Stimulated activated CD4-positive, alpha-beta T cell treated with anti-CD3 and anti-CD28 coated beads, Interleukin-4, amount 100 ng/mL, for 24 hours (primary cell): ENCODE measurements at regions not wholly inside any gene's neighbourhood (a gene's known extent, or its start where the extent isn't known, plus 50 kb on each side); places are given as distances from the start of the nearest gene placed in this dataset.
A peak's percentile ranks its signal among the peaks of the same experiment; 100 is the strongest.
"Not testable (repeated sequence)": the region's sequence is repeated elsewhere in the genome, so short reads cannot be mapped to it uniquely, and the experiment has no call there.

Experiments used
- DNase-seq: peaks from one replicate; pipeline ENCODE4 v3.0.0-alpha.2; 2020

DNA sequence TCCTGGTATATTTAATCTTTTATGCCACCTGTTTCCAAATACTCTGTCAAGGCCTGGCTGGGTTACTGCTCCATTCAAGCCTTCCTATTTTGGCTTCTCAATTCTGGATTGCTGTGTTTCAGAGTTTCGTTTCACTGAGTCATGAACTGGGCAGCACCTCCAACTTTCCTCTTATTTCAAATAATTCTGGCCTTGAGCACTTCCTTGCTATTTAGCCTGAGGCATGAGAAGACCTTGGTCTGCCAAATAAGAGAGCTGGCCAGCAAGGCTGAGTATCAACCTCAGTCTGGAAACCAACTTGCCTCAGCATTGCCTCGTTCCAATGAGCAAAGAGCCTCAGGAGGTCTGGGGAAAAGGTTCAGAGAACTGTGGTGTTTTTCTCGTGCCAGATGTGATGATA is 66.6 kb downstream of the TNFAIP3 start:
- DNase-seq, result no peak

DNA sequence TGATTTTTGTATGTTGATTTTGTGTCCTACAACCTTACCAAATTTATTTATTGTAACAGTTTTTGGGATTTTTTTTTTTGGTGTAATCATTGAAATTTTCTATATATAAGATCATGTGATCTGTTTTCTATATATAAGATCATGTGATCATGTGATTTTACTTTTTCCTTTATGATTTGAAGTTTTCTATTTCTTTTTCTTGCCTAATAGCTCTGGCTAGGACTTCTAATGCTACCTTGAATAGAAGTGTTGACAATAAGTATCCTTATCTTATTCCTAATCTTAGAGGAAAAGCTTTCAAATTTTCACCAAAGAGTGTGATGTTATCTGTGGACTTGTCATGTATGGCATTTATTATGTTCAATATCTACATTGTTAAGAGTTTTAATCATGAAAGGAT is 69.7 kb downstream of the TNFAIP3 start:
- no peak for DNase-seq

DNA sequence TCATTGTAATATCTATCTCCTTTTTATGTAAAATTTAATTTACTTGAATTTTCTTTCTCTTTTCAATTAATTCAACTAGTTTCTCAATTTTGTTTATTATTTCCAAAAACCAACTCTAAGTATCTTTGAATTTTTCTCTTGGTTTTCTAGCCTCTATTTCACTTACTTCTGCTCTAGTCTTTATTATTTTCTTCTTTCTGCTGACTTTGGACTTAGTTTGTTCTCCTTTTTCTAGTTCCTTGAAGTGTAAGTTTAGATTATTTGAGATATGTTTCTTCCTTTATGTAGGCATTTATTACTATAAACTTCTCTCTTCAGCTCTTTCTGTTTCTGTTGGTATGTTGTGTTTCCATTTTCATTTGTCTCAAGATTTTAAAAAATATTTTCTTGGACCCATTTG is 70.8 kb downstream of the TNFAIP3 start:
- DNase-seq, result no peak

DNA sequence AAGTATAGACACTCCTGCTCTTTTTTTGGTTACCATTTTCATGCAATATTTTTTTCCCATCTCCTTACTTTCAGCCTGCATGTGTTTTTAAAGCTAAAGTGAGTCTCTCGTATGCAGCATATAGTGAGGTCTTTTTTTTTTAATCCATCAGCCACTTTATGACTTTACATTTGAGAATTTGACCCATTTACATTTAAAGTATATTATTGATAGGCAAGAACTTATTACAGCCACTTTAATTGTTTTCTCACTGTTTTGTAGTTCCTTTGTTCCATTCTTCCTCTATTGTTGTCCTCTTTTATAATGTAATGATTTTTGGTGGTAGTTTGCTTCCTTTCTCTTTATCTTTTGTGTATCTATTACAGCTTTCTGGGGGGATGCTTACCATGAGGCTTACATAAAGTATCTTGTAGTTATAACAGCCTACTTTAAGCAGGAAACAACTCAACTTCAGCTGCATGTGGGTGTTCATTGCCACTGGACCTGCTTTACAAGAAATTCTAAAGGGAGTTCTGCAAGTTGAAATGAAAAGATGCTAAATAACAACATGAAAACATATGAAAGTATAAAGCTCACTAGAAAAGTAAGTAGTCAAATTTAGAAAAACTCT is 71.8 kb downstream of the TNFAIP3 start:
- no peak for DNase-seq

DNA sequence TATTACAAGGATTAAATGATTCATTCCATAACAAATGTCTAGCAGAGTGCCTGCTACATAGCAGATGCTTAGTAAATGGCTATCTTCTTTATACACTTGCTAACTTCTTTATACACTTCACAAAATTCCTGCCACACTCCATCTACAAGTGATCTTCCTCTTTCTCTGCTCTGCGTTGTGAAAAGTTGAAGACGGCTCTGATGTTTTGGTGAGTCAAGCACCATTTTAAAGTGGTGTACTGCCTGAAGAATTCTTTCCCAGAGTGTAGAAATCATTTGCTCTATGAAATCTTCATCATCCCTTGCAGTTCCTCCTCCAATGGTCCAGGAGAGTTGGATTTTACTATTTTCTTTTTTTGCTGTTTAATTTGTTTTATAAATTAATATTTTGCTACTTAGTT is 74.9 kb downstream of the TNFAIP3 start:
- DNase-seq, result no peak

DNA sequence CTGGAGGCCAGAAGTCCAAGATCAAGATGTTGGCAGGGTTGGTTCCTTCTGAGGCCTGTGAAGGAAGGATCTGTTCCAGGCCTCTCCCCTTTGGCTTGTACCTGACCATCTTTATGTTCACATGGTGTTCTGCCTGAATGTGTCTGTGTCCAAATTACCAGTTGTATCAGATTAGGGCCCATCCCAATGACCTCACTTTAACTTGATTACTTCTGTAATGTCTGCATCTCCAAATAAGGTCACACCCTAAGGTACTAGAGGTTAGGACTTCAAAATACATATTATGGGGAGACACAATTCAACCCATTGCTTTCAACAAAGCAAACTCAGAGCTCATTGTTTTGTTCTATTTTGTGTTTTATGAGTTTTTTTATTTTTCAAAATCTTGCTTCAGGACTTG is 75.7 kb downstream of the TNFAIP3 start:
- no peak for DNase-seq

DNA sequence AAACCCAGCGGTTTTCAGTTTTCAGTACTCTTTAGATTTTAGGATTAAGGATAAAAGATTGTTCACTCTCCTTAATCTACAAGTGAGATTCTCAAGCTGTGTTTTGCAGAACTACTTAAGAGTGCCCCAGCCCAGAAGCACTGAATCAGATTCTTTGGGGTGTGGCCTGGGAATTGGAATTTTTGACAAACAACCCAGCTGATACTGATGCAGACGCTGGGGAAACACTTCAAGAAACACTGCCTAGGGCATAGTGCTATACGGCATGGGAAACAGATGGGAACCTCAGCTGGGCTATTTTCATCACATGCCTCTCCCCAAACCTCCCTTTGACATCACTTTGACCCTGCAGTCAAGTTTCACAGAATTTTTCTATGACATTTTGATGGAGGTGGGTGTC is 77.3 kb downstream of the TNFAIP3 start:
- not testable (repeated sequence) for DNase-seq

DNA sequence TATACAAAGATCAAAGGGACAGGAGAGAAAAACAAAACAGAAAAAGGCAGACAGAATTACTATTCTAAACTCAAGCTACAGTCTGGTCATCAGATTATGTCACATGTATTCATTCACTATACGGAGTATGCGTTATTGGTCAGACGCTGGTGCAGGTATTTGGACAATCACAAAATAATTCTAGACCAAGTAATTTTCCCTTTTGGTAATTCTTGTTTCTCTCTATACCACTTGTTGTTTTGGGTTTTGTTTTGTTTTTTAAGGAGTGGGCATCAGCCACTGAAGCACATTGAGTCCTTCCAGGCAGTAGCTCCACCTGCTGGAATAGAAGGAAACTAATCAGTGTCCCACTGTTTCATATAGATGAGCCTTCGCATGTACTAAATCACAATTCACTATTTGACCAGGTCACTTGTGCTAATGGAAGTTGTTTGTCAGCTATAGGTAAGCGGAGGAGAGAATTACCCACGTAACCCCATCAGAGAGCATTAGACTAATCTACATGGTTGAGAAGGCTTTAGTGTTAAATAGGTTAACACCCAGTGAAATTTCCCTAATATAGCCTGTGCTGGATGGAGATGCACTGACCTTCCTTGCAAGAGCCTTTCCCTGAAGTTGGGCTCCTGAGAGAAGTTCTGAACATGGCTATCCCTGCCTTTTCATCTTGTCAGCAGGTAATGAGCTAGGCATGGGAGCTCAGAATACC is 77.9 kb downstream of the TNFAIP3 start:
- peak; percentile 19 for DNase-seq

DNA sequence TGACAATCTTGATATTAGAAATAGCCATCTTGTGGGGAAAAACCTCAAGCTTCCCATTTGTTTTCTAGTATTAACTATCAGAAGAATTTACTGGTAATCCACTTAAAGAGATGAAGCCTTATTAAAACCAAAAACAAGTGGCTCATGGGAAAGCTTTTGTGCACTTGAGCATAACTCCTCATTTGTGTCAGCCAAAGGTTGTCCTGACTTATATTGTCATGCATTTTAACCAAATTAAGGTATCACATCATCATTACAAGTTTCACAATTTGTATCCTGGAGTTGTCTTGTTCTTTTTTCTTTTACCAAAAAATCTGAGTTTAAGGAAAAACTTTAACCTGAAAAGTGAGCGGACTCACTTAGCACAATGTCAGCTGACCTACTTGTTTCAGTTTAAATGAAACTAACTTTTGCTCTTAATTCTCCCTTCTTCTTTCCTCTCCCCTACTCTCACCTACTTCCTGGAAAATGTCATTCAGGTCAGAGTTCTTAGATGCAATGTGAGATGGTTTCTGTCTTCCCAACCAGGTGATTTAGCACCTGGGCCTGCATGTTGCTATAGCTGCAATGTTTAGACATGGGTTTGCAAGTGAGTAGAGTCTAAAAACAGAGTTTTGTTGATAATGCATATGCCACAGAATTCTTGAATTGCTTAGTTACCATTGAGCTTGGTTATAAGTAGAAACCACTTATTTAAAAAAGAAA is 82.8 kb downstream of the TNFAIP3 start:
- no peak for DNase-seq

DNA sequence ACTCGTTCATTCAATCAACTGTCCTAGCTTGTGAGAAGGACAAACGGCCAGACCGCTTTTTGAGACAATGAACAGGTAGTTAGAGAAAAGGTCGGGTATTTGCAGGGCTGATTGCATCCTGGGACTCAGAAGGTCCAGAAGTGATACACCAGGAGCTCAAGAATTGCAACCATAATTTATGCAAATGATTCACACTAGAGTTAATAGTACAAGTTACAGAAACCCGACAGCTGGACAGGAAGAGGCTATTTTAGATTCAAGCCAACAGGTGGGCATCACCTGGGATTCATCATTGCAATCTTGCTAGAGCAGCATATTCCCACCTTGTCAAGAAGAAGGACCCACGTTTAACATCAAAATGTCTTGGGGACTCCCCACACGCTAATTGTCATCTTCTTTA is 83.5 kb downstream of the TNFAIP3 start:
- DNase-seq, result no peak

DNA sequence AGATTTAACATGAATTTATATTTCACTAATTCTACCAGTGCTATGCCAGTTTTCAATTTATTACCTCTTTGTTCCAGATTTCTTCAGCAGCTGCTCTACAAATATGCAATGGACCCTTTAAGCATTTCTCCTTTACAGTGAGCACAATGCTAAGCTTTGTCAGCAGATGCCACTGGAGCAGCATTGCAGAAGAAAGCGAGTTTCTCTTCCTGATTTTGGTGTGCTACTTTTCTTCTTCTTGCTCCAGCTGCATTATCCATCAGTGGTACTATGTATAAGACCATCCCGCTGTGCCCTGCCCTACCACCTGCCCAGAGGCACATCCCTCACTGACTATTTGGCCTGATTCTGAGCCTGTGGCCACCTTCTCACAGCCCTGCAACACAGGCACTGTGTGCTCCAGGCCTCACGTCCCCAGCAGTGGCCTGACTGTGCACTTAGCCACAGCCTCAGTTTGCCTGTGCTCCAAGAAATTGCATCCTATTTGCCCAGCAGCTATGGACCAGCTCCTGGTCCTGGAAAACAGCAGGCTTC is 84.1 kb downstream of the TNFAIP3 start:
- DNase-seq, result no peak

DNA sequence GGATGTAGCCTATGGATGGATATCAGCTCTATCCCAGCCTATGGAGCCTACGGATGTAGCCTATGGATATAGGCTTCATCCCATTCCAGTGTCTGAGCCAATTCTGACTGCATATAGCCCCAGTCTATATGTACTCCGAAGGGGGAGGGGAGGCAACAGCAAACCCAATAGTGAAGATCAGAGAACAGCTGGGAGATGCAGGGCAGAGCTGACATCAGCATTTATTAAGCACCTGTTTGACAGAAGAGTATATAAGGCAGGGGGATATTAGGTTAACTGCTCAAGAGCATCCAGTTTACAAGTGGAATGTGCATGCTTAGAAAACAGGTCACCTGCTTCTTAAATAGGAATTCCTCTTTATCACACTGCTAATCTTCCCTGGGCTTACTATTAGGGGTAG is 85.2 kb downstream of the TNFAIP3 start:
- no peak for DNase-seq

DNA sequence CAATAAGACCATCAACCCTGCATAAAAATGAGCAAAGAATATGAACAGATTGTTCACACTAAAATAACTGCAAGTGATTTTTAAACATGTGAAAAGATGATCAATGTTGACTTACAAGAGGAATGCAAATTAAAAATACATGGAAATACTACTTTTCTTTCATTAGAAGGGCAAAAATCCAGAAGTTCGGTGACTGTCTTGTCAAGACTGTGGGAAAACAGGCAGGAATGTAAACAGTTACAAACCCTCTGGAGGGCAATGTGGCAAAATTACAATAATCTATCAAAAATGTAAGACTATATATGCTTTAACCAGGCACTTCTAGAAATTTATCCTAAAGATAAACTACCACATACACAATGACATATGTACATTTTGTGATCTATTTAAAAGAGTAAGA is 86.7 kb downstream of the TNFAIP3 start:
- no peak for DNase-seq

DNA sequence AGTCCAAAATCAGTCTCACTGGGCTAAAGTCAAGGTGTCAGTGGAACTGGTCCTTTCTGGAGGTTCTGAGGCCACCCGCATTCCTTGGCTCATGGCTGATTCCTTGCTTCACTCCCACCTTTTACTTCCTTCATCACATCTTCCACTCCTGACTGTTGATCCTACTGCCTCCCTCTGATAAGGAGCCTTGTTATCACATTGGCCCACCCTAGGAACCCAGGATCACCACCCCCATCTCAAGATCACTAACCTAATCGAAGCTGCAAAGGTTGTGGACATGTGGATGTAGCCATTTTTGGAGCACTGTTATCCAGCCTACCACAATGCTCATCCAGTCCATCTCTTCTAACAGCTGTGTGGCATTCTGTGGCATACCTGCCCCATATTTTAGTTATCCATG is 87.2 kb downstream of the TNFAIP3 start:
- DNase-seq, result no peak

DNA sequence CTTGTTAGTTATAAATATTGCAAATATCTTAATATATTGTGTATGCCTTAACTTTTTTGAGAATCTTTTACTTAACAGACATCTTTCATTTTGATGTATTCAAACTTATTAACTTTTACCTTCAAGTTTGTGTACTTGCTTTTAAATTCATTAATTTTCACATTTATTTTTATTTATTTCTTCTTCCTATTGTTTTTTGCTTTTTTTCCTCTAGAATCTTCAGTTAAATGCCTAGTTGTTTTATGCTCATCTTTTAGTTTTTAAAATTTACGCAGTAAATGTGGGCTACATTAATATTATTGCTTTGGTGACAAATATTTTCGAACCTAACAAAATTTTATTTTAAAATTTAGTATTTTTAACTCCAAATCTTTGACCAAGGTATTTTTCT is 89.0 kb downstream of the TNFAIP3 start:
- no peak for DNase-seq

DNA sequence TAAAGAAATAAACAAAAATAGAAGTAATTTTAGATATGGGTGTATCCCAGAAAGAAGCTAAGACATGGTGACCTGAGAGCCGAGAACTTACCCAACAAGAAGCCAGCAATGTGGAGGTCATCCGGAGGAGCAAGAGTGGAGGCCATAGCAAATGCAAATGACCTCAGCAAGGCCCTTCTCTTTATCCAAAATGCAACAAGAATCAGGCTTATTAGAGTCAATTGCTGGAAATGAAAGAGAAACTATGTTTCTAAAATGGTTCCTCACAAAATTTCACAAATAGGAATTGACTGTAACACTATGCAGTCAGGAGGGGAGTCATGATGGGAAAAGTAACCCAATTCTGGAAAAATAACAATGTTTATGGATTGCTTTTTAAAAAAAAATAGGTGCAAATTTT is 90.4 kb downstream of the TNFAIP3 start:
- DNase-seq, result no peak

DNA sequence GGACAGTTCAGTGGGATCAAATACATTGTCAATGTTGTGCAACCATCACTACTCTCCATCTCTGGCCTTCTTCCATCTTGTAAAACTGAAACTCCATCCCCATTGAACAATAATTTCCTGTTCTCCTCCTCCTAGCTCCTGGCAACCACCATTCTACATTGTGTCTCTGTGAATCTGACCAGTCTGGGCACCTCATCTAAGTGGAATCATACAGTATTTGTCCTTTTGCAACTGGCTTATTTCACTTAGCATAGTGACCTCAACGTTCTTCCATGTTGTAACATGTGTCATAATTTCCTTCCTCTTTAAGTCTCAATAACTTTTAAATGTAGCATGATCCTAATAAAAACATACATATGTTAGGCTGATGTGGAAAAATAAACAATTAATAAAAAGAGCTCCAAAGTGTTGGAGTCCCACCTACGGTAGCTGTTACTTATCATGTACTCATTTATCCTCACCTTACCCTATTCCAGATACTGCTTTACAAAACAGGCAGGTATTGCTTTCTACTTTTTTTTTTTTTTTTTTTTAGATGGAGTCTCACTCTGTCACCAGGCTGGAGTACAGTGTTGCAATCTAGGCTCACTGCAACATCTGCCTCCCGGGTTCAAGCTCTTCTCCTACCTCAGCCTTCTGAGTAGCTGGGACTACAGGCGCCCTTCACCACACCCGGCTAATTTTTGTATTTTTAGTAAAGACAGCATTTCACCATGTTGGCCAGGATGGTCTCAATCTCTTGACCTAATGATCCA is 91.9 kb downstream of the TNFAIP3 start:
- DNase-seq, result no peak

DNA sequence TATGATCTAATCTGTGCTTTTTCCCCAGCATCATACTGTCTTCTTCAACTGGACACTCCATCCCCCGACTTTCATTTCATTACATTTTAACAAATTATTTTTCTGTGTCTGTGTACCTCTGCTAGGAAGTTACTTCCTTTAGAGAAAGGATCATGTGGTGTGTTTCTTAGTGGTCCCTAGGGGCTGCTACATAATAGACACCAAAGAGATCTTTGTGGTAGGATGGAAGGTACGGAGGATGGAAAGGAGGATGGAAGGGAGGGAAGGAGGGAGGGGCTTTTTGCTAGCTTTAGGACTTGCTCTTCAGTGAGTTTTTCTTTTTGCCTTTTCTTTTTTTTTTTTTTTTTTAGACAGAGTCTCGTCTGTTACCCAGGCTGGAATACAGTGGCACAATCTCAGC is 95.7 kb downstream of the TNFAIP3 start:
- DNase-seq, result no peak

DNA sequence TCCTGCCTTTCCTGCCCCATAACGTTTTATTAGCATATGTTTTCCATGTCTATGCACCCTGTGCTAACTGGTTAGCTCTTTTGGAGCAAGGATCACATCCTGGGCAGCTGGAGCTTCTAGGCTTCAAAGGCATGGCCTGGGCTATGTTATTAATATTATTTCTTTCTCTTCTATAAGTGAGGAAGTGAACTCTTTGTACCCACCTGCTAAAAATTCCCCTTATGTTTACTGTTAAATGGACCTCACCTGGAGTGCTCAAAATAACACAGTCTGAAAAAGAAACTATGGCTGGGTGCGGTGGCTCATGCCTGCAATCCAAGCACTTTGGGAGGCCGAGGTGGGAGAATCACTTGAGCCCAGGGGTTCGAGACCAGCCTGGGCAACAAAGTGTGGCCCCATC is 97.8 kb downstream of the TNFAIP3 start:
- DNase-seq, result no peak

DNA sequence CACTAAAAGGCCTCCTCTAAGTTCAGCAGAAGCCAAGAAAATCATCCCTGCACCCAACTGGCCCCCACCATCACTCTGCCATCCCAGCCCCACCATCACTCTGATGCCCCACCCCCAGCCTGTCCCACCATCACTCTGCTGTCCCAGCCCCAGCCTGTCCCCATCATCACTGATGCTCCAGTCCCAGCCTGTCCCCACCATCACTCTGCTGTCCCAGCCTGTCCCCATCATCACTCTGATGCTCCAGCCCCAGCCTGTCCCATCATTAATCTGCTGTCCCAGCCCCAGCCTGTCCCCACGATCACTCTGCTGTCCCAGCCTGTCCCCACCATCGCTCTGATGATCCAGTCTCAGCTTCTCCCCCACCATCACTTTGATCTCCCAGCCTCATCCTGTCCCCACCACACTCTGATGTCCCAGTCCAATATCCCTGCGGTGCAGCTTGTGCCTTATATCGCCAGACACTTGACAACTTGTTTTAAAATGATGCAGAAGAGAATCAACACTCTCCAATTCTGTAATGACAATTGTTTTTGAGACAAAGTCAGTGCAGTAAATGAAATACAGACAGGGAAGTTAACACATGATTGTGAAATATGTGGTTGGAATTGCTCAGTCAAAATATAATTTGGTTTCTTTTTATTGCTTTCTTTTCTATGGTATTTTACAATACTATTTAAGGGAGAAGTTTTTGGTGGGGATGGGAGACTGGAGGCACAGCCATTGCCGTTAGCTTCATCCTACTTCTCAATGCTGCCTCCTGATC is 100.8 kb downstream of the TNFAIP3 start:
- DNase-seq, result no peak

DNA sequence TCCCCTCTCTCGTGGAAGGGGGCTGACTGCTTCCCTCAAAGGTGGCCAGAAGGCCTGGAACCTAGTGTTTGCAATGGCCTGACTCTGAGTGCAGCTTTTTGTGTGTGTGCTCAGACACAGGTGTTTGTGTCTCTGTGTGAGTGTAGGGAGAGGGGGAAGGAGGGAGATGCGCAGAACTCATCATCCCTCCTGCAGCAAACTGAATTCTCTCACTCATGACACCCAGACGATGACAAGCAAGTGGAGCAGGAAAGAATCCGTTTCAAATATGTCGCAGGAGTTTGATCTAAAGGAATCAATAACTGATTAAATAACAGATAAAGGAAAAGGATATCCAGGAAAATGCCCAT is 101.4 kb downstream of the TNFAIP3 start:
- no peak for DNase-seq

DNA sequence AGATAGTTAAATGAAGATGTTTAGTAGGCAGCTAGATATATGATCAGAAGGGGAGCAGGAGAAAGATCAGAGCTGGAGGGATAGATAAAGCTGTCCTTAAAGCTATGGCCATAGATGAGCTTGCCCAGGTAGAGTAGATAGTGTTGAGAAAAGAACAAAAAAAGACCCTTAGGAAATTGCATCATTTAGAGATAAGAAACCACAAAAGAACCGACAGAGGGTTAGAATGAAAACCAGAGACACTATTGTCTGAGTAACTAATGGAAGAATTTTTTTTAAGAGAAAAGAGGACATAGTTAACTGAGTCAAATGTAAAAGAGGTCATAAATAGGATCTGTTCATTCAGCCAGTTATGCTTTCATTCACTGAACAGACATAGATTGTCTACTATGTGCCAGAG is 101.8 kb downstream of the TNFAIP3 start:
- no peak for DNase-seq

DNA sequence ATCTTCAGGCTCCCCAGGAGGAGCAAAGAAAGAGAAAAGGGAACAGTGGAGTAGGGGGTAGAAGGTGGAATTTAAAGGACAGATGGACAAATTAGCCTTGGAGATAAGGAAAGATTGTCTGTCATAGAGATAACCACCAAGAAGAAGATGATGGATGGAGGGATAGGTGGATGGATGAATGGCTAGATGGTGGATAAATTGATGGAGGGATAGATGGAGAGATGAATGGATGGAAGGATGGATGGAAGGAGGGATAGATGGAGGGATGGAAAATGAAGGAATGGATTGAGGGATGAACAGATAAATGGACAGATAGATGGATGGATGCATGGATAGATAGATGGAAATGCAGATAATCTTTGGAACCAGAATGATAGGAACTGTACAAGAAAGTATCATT is 102.8 kb downstream of the TNFAIP3 start:
- no peak for DNase-seq
